Suprapubic skin (tissue), 4 donors: ENCODE measurements at regions not wholly inside any gene's neighbourhood (a gene's known extent, or its start where the extent isn't known, plus 50 kb on each side); places are given as distances from the start of the nearest gene placed in this dataset.

Experiments used
- DNase-seq, 2 donors: peaks; one replicate each; pipeline ENCODE4 v3.0.0-alpha.2; 2019; ENCODE audit warnings: low spot score in 2 of 2
- H3K27ac ChIP-seq: fragments of 200-600 bp; sonication (generic); one replicate; pipeline ENCODE4 v1.5.1; 2019
- H3K27me3 ChIP-seq: fragments of 200-600 bp; sonication (generic); one replicate; pipeline ENCODE4 v1.5.1; 2019
- H3K36me3 ChIP-seq: fragments of 200-600 bp; sonication (generic); one replicate; pipeline ENCODE4 v1.5.1; 2019
- H3K4me1 ChIP-seq: fragments of 200-600 bp; sonication (generic); one replicate; pipeline ENCODE4 v1.5.1; 2019
- H3K4me3 ChIP-seq: fragments of 200-600 bp; sonication (generic); one replicate; pipeline ENCODE4 v1.5.1; 2019; ENCODE audit warnings: mild to moderate bottlenecking
- H3K9me3 ChIP-seq: fragments of 200-600 bp; sonication (generic); one replicate; pipeline ENCODE4 v1.5.1; 2019
- CTCF ChIP-seq, 2 donors: fragments of 200-600 bp in 1 of 2; fragments of 450-650 bp in 1 of 2; sonication (generic) in 1 of 2; IDR thresholded peaks; one replicate each; pipeline ENCODE4 v1.5.1; 2016 to 2019; ENCODE audit warnings: antibody characterized with exemption in 2 of 2, mild to moderate bottlenecking in 1 of 2, moderate library complexity in 1 of 2
- EP300 ChIP-seq: sonication (generic); formaldehyde crosslinking; IDR thresholded peaks from one replicate; pipeline ENCODE4 v1.6.1; 2017; ENCODE audit warnings: antibody characterized with exemption
- POLR2A ChIP-seq, 2 donors: fragments of 450-650 bp; IDR thresholded peaks; one replicate each; pipeline ENCODE4 v1.6.1; 2017; ENCODE audit warnings: antibody characterized with exemption in 2 of 2, mild to moderate bottlenecking in 2 of 2, moderate library complexity in 2 of 2
- POLR2AphosphoS5 ChIP-seq, 3 donors: sonication (generic); formaldehyde crosslinking; IDR thresholded peaks; one replicate each; pipeline ENCODE4 v1.6.1; 2017; ENCODE audit warnings: antibody characterized with exemption in 3 of 3
- WGBS: methylation state at CpG from one replicate; pipeline ENCODE4 v1.1.5; 2018; 5-methylcytosine and 5-hydroxymethylcytosine counted together

- TF ChIP-seq POLR2AphosphoS5 (IDR thresholded peaks at IDR 0.05), result no peak
- TF ChIP-seq CTCF (IDR thresholded peaks at IDR 0.05), result no peak
- no peak for TF ChIP-seq EP300
- no peak for TF ChIP-seq POLR2A (IDR thresholded peaks at IDR 0.05)
- 64% methylated on average over 4 of the region's 4 CpGs for WGBS
- Histone ChIP-seq H3K4me1 (no peaks in the 10 kb centered on the region), H3K27ac (no peak overlapping the region), H3K36me3 (no peaks in the 10 kb centered on the region), H3K4me3 (no peak overlapping the region), H3K9me3 (no peaks in the 10 kb centered on the region), H3K27me3 (no peaks in the 10 kb centered on the region)
- DNase-seq, result no peak
These were observed 392.3 kb upstream of the ZNF717 start for GRCh38 chr3:76177610-76178009.

GRCh38 chr3:76178412-76178811 is 393.1 kb upstream of the ZNF717 start:
- H3K27me3 ChIP-seq, result no peaks in the 10 kb centered on the region
- DNase-seq, result no peak
- TF ChIP-seq POLR2AphosphoS5 (IDR thresholded peaks at IDR 0.05) (no peak), POLR2A (IDR thresholded peaks at IDR 0.05) (no peak), EP300 (no peak), CTCF (IDR thresholded peaks at IDR 0.05) (no peak)
- H3K36me3 ChIP-seq, result no peaks in the 10 kb centered on the region
- H3K4me3 ChIP-seq, result no peak overlapping the region
- no peaks in the 10 kb centered on the region for H3K9me3 ChIP-seq
- no peaks in the 10 kb centered on the region for H3K4me1 ChIP-seq
- H3K27ac ChIP-seq, result no peak overlapping the region
- 79% methylated on average over 3 of the region's 3 CpGs for WGBS

- 83% methylated on average over 2 of the region's 2 CpGs for WGBS
- DNase-seq, result no peak
- no peaks in the 10 kb centered on the region for H3K36me3 ChIP-seq
- H3K27ac ChIP-seq, result no peak overlapping the region
- TF ChIP-seq POLR2A (IDR thresholded peaks at IDR 0.05), result no peak
- TF ChIP-seq POLR2AphosphoS5 (IDR thresholded peaks at IDR 0.05), result no peak
- no peak for TF ChIP-seq CTCF (IDR thresholded peaks at IDR 0.05)
- no peak for TF ChIP-seq EP300
- H3K4me3 ChIP-seq, result no peak overlapping the region
- no peaks in the 10 kb centered on the region for H3K4me1 ChIP-seq
- H3K27me3 ChIP-seq, result no peaks in the 10 kb centered on the region
- H3K9me3 ChIP-seq, result no peaks in the 10 kb centered on the region
These were observed 395.9 kb upstream of the ZNF717 start for GRCh38 chr3:76181213-76181612.

GRCh38 chr3:76198086-76198485 is 412.7 kb upstream of the ZNF717 start:
- Histone ChIP-seq H3K9me3 (no peaks in the 10 kb centered on the region), H3K4me1 (no peaks in the 10 kb centered on the region), H3K27me3 (no peaks in the 10 kb centered on the region), H3K4me3 (no peak overlapping the region), H3K27ac (no peak overlapping the region), H3K36me3 (no peaks in the 10 kb centered on the region)
- 14% methylated on average over 1 of the region's 1 CpG for WGBS
- no peak for DNase-seq
- TF ChIP-seq POLR2AphosphoS5 (IDR thresholded peaks at IDR 0.05) (no peak), CTCF (IDR thresholded peaks at IDR 0.05) (no peak), POLR2A (IDR thresholded peaks at IDR 0.05) (no peak), EP300 (no peak)

- H3K4me3 ChIP-seq, result no peak overlapping the region
- 50% methylated on average over 5 of the region's 5 CpGs for WGBS
- H3K9me3 ChIP-seq, result no peaks in the 10 kb centered on the region
- H3K27me3 ChIP-seq, result no peaks in the 10 kb centered on the region
- H3K27ac ChIP-seq, result no peak overlapping the region
- H3K36me3 ChIP-seq, result no peaks in the 10 kb centered on the region
- H3K4me1 ChIP-seq, result no peaks in the 10 kb centered on the region
- DNase-seq, result no peak
- TF ChIP-seq EP300, result no peak
- no peak for TF ChIP-seq POLR2A (IDR thresholded peaks at IDR 0.05)
- no peak for TF ChIP-seq POLR2AphosphoS5 (IDR thresholded peaks at IDR 0.05)
- TF ChIP-seq CTCF (IDR thresholded peaks at IDR 0.05), result no peak
These were observed 414.0 kb upstream of the ZNF717 start for GRCh38 chr3:76199382-76199781.
